ENCODE measurements at regions not wholly inside any gene's neighbourhood (a gene's known extent, or its start where the extent isn't known, plus 50 kb on each side); places are given as distances from the start of the nearest gene placed in this dataset.

GRCh38 chr9:78486661-78487060, 189.7 kb downstream of the PSAT1 start:
- DNase-seq: no peak
- Histone ChIP-seq H3K36me3 (no peaks in the 10 kb centered on the region), H3K4me1 (no peaks in the 10 kb centered on the region), H3K9me3 (no peaks in the 10 kb centered on the region), H3K27ac (no peak overlapping the region), H3K4me3 (no peak overlapping the region), H3K27me3 (no peaks in the 10 kb centered on the region)
- TF ChIP-seq CTCF (IDR thresholded peaks at IDR 0.05): no peak
- intact Hi-C loops (cut with DNase I): no loop called here
- ATAC-seq: no peak

DNA sequence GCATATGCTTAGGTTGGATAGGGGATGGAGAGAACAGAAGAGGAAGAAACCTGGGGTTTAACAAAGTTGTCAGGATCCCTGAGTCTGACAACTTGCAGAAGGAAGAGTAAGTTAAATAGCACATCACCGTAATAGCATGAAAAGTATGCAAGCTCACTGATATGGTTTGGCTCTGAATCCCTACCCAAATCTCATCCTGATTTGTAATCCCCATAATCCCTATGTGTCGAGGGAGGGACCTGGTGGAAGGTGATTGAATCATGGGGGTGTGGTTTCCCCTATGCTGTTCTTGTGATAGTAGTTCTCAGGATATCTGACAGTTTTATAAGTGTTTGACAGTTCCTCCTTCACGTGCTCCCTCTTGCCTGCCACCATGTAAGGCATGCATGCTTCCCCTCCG, 193.3 kb downstream of the PSAT1 start:
- DNase-seq (no peak), ATAC-seq (no peak)
- no peaks in the 10 kb centered on the region for H3K36me3 ChIP-seq
- intact Hi-C loops (cut with DNase I): no loop called here
- no peak overlapping the region for H3K4me3 ChIP-seq
- no peaks in the 10 kb centered on the region for H3K27me3 ChIP-seq
- no peak for TF ChIP-seq CTCF (IDR thresholded peaks at IDR 0.05)
- H3K9me3 ChIP-seq: no peaks in the 10 kb centered on the region
- H3K27ac ChIP-seq: no peak overlapping the region
- H3K4me1 ChIP-seq: no peaks in the 10 kb centered on the region

DNA sequence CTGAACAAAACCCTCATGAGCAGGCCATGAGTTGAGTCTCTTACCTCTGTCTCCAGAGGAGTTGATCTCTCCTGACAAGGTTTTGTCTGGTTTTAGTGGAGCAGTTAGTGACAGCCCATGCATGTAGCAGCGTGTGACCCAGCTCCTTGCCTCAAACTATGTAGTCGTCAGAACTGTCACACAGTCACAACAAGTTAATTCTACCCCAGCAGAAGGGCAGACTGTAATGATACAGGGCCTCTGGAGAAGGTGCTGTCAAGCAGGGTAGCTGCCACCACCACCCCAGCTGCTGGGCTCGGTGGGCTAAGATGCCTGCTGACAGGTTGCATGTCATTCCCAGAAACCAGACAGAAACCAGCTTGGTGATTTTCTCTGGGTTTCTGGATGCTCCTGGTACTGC, 194.5 kb downstream of the PSAT1 start:
- H3K27ac ChIP-seq: no peak overlapping the region
- TF ChIP-seq CTCF (IDR thresholded peaks at IDR 0.05): no peak
- DNase-seq (no peak), ATAC-seq (no peak)
- no peaks in the 10 kb centered on the region for H3K9me3 ChIP-seq
- no peaks in the 10 kb centered on the region for H3K36me3 ChIP-seq
- no peak overlapping the region for H3K4me3 ChIP-seq
- no peaks in the 10 kb centered on the region for H3K4me1 ChIP-seq
- no peaks in the 10 kb centered on the region for H3K27me3 ChIP-seq
- intact Hi-C loops (cut with DNase I): no loop called here

DNA sequence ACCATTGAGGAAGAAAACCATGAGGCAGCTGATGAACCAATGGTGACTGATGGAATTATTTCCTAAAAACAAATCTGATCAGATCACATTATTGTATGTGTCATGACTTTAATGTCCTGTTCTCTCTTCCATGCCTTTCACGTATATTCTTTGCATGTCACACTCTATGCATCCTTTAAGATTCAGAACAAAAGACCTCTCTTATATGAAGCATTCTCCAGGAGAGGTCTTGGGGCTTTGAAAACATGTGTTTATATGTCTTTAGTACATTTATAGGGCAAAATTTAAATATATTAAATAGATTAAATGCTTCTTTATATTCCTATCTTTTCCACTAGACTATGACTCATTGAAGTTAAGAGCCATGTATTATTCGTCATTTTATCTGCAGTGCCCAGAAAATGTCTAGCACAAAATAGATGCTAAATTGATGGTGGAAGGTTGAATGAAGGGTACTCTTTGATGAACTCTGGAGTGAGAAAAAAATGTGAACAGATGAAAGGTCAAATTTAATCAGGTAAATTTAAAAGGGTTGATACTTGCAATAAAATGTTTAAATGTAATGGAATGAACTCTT, 196.3 kb downstream of the PSAT1 start:
- no peaks in the 10 kb centered on the region for H3K9me3 ChIP-seq
- no peak overlapping the region for H3K27ac ChIP-seq
- no peak overlapping the region for H3K4me3 ChIP-seq
- intact Hi-C loops (cut with DNase I): no loop called here
- no peaks in the 10 kb centered on the region for H3K4me1 ChIP-seq
- TF ChIP-seq CTCF (IDR thresholded peaks at IDR 0.05): no peak
- ATAC-seq (no peak), DNase-seq (no peak)
- H3K27me3 ChIP-seq: no peaks in the 10 kb centered on the region
- H3K36me3 ChIP-seq: no peaks in the 10 kb centered on the region

DNA sequence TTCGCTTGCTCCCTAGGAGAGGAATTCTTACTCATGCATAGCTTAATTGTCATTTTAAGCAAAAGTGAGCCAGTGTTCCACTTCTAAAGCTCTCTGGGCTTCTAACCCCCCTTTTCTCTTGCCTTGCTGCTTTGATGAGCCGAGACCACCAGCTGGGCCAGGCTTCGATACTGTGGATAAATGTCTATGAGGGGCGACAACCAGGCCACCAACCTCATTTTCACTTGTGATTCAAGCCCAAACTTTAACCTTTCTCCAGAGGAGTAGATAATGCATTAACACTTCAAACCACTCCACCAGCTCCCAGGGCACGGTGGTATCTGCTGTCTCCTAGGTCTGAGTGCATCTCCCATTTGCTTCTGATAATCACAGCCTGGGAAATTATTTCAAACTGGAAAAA, 205.6 kb downstream of the PSAT1 start:
- no peaks in the 10 kb centered on the region for H3K36me3 ChIP-seq
- H3K4me1 ChIP-seq: no peaks in the 10 kb centered on the region
- ATAC-seq (no peak), DNase-seq (no peak)
- H3K4me3 ChIP-seq: no peak overlapping the region
- no peaks in the 10 kb centered on the region for H3K9me3 ChIP-seq
- H3K27ac ChIP-seq: no peak overlapping the region
- H3K27me3 ChIP-seq: no peaks in the 10 kb centered on the region
- intact Hi-C loops (cut with DNase I): no loop called here
- no peak for TF ChIP-seq CTCF (IDR thresholded peaks at IDR 0.05)

Measured in left lung (tissue), 4 donors.